Kidney capillary endothelial cell (primary cell): ENCODE measurements at regions not wholly inside any gene's neighbourhood (a gene's known extent, or its start where the extent isn't known, plus 50 kb on each side); places are given as distances from the start of the nearest gene placed in this dataset.
"Not testable (repeated sequence)": the region's sequence is repeated elsewhere in the genome, so short reads cannot be mapped to it uniquely, and the experiment has no call there.

Experiments used
- DNase-seq: peaks from one replicate; pipeline ENCODE4 v3.0.0-alpha.2; 2018; ENCODE audit warnings: low spot score

DNA sequence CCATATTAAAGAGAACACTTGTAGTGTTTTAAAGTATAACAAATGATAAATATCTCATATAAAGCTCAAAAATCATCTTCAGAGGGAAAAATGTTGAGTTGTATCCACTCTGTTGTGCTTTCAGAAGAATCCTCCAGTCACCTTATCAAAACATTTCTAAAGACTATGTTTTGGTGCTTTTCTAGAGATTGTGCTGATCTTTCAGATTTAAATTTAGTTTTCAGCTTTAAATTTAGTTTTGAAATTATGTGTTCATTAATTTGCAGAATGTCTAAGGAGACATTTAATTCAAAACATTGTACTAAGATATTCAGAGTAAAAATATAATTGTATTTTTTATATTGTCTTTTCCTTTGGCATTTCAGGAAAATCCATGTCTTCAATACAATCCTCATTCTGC, 303.1 kb upstream of the KYNU start:
- DNase-seq = no peak

DNA sequence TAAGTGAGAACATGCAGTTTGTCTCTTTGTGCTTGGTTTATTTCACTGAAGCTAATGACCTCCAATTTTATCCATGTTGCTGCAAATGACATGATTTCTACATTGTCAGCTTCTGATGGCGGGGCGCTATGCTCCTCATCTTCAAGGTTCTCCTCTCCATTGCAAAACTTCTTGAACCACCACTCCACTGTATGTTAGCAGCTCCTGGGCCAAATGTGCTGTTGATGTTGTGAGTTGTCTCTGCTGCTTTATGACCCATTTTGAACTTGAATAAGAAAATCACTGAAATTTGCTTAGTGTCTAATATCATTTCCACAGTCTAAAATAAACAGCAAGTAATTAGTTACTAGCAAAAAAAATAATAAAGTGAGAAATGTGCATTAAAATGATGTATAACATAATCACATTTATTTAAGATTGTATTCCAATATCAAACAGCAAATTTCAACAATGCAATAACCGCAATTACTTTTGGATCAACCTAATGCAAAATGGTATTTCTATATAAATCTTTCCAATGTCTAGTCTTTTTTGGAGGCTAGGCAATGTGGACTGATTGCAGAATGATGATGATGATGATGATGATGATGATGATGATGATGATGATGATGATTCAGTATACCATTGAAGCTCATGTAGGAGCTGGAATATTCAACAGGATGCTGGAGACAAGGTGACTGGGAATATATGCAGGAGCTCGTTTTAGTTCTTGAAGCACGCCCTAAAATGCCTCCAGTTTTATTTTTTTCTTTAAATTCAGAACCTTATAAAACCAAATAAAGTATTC, 304.9 kb upstream of the KYNU start:
- DNase-seq = no peak

DNA sequence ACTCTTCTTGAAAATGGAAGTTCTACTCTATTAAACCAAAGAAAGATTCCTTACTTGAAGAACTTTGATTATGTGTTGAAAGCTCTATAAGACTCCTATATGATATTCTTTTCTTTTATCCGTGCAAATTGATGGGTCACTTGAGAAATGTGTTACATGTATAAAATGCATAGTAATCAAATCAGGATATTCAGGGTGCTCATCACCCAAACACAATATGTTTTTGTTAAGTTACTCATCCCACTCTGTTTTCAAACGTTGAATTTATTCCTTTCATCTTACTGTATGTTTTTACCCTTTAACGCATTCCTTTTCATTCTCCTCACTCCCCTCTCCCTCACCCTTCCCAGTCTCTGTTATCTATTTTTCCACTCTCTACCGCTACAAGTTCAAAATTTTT, 305.5 kb upstream of the KYNU start:
- no peak for DNase-seq

DNA sequence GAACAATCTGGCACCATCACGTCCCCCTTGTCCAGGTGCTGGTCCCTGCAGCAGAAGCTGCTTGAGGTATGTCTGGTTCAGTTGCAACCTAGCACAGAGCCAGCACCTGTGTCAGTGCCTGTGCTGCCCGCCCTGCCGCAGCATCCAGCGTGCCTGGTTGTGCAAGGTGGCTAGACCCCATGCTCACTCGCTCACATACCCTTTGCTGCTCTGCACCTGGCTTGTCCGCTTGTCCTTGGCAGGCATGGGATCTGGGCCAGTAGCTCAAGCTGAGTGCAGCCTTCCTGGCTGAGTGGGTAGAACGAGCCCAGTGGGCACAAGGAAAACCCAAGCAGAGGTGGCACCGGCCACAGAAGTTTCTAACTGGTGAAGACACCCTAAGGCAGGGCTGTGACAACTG, 314.6 kb upstream of the KYNU start:
- DNase-seq = no peak

DNA sequence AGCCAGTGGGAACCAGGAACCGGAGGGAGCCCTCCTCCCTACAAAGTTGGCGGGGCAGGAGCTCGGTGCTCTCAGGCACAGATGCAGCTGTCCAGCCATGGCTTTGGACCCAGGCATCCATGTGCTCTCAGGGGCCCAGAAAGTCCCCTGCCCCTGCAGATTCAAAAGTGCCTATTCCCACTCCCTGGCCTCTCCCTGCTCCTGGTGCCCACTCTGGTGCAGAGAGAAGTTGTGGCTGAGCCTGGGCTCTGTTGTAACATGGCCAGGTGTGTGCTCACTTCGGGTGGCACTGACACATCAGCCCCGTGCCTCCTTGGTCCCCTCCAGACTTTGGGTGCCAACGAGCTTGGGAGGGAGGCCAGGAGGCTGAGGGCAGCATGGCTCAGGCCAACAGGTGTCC, 315.8 kb upstream of the KYNU start:
- no peak for DNase-seq

DNA sequence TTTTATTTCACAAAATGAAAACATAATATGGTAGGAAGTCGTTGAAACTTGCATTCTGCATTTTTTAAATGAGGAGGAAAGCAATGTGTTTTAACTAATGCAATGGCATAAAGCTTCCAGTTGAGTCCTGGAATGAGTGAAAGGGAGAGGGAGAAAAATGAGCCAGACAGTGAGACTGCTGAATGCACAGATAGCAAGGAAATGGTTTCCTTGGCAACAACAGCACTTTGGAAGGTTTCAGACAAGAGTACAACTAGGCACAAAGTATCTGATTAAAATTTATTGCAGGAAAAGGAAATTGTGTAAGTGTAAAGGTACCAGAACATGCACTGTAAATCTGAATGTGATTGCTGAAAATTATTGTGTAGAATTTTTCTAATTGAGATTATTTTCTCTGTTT, 320.1 kb upstream of the KYNU start:
- DNase-seq = no peak

DNA sequence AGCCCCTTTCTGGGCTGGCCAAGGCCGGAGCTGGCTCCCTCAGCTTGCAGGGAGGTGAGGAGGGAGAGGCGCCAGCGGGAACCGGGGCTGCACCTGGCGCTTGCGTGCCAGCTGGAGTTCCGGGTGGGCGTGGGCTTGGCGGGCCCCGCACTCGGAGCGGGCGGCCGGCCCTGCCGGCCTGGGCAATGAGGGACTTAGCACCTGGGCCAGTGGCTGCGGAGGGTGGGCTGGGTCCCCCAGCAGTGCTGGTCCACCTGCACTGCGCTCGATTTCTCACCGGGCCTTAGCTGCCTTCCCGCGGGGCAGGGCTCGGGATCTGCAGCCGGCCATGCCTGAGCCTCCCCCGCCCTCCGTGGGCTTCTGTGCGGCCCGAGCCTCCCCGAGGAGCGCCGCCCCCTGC, 331.5 kb upstream of the KYNU start:
- DNase-seq = not testable (repeated sequence)

DNA sequence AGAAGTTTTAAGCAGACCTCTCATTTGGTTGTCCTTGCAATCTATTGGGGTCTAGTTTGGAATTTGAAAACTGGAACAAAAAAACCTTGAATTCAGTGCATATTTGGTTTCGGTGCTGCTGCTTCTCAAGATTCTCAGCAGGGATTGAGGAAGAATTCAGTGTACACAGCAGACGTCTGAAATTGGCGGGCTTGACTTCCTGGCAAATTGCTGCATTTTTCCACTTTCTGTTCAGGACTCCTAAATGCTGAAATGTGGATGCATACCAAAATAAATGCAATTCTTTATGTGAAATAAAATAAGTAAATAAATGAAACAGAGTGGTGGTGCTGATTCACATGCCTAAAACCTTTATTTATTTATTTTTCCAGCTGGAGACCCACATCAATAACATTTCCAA, 332.4 kb upstream of the KYNU start:
- no peak for DNase-seq

DNA sequence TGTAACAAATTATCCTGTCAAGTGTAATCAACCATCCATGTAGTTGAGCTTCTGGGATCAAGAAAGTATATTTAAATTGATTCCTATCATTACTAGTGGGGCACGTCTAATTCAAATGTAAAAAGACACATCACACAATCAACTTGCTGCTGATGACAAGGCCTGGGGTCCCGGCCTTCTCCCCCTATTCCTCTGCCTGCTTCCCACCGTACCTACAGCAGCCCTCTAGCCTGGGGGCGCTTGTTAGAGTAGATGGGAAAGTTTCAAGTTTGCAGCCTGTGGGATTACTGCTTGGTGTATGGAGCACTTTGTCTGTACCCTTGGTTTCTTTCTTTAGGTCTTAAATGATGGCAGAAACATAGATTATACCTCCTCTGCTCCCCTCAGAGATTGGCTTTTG, 333.3 kb upstream of the KYNU start:
- DNase-seq = no peak

DNA sequence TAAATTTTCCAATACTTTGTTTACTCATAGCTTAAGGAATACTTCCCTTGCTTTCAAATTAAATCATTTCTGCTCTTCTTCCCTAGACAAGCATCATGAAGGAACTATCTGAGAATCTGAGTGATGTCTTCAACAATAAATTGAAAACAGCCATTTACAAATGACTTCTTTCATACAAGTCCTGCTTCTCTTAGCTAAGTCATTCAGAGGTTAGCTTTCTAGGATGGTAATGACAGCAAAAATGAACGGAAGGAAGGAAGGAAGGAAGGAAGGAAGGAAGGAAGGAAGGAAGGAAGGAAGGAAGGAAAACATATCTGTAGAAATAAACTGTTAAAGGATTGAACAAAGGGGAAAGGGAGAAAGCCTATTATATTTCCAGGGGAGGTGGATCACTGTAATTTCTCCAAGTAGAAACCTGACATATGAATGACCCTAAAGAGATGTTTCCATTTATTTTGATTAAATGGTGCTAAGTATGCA, 335.0 kb upstream of the KYNU start:
- no peak for DNase-seq

DNA sequence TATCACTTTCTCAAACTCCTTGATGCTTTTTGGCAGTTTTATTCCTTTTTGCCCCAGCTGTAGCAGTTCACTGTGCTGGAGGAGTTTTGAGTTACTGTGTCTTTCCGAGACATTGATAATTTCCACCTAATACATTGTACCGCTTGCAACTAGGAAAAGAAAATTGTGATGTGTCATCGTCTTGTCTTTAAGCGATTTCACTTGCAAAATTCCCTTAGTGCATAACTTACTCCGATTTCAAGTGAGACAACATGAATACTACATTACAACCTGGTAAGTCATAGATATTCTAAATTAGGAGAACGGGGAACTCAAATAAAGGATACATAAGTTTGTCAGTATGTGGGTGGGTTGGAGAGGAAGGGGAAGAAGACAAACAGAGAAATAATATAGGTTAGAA, 340.5 kb upstream of the KYNU start:
- no peak for DNase-seq

DNA sequence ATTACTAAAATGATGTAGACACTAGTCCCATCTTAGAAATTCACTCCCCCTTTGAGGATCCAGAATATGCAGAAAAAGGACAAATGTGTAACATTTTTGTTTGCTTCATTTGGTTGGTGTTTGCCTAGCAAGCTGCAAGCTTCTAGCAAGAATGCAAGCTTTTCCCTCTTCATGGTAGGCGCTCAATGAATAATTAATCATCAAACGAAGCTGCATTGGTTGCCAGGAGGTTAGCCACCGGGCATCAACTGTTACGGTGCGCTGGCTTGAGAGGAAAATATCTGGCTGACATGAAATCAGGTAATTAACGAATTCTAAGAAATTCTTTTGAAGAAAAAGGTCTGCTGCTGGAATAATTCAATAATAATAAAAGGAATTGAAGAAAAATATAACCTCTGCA, 341.0 kb upstream of the KYNU start:
- DNase-seq = no peak

DNA sequence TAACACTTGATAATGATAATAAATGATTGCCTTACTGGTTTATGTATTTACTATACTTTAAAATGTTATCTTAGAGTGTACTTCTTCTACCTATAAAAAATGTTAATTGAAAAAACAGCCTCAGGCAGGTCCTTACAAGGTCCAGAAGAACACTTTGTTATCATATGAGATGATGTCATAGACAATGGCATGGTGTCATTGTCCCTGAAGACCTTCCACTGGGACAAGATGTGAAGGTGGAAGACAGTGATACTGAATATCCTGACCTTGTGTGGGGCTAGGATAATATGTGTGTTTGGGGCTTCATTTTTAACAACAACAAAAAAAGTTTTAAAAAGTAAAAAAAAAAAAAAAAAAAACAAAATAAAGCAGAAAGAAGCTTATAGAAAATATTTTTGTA, 342.2 kb upstream of the KYNU start:
- DNase-seq = no peak

DNA sequence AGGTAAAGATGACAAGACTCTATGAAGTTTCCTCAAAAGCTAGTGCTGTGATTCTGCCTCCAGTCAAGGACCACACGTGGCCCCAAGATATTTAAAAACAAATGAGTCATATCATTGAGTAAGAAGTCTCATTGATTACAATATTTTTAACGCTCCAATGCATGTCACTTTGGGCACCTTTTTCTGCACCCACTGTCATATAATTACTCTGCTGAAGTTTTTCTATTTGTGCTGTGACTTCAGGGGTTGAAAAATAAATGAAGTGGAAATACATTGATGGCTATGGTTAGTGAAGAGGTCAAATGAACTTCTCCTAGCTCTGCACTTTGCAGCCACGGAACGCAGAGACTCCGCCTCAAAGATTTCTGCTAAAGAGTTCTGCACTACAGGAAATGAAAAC, 344.3 kb upstream of the KYNU start:
- DNase-seq = no peak

DNA sequence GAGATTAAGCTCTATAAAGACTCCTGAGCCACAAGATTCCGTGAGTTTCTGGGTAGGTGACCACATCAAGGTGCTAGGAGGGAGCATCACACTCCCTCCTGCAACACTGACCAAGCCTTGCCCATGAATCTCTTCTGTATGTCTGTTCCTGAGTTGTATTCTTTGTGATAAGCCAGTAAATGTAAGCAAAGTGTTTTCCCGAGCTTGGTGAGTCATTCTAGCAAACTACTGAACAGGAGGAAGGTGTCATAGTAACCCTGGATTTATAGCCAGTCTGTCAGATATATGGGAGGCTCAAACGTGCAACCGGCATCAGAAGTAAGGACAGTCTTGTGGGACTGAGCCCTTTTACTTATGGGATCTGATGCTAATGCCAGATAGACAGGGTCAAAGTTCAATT, 346.1 kb upstream of the KYNU start:
- no peak for DNase-seq

DNA sequence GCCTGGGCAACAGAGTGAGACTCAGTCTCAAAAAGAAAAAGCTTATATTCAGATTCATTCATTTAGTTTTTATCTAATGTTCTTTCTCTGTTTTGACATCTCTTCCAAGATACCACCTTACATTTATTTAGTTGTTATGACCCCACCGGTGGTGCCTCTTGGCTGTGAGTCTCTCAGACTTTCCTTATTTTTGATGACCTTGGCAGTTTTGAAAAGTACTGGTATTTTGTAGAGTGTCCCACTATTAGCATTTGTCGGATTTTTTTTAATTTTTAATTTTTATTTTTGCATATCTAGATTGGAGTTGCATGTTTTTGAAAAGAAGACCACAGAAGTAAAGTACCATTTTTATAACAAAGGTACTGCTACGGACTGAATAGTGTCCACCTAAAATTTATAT, 351.7 kb upstream of the KYNU start:
- DNase-seq = no peak

DNA sequence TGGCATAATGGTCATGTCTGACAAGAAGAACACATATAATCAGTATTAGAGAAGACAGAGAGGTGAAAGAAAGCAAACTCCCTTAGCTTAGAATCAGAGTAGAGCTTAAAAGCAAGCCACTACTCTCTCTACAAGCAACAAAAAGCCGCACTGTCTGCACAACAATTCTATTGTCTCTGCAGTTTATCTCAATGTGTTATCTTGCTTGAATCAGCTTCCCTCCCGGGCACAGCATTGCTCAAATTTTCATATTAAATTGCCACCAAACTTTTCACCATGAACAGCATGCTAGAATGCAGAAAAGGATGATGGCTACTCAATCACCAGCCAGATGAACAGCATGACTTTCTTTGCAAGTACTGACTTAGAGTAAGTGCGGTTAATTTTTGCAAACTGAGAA, 356.0 kb upstream of the KYNU start:
- DNase-seq = no peak

DNA sequence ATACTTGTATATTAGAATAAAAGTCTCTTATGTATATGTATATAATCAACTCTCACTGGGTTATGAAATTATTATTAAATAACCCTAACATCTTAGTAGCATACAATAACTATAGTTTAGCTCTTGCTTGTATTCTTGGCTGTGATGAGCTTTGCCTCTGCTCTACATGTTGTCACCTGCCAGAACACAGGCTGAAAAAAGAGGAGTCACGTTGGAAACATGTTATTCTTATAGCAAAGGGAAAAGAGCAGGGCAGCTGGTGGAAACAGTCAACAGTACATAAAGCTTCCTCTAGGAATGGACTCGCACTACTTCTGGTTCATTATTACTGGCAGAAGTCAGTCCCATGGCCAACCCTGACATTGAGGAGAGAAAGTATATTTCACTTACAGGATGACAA, 362.0 kb upstream of the KYNU start:
- no peak for DNase-seq

DNA sequence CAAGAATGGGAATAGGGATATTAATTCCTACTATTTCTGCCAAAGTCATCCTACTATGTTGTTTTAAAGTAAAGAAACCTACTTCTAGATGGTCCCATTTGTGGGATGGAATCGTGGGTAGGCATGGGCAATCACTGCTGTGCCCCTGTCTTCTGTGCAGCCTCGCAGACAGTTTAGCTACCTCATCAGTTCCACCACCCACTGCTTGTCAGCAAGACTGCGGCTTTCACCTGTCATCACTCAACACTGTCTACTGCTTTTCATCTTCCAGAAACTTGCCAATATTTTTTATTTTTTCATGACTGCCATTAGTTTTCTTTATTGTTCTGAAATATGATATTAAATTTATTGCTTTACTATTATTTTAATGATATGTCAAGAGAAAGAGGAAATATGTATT, 368.1 kb upstream of the KYNU start:
- DNase-seq = no peak

DNA sequence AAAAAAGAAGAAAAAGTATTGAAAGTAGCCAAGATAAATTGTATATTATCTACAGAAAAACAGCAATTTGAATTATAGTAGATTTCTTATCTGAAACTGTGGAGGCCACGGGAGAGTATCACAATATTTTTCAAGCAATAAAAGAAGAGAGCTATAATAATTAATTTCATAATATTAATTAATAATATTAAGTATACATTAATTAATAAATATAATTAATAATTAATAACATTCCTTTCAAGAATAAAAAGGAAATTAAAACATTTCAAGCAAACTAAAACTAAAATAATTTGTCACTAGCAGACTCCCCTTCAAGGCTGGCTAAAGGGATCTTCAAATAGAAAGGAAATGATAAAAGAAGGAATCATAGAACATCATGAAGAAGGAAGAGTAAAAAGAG, 372.7 kb upstream of the KYNU start:
- no peak for DNase-seq

DNA sequence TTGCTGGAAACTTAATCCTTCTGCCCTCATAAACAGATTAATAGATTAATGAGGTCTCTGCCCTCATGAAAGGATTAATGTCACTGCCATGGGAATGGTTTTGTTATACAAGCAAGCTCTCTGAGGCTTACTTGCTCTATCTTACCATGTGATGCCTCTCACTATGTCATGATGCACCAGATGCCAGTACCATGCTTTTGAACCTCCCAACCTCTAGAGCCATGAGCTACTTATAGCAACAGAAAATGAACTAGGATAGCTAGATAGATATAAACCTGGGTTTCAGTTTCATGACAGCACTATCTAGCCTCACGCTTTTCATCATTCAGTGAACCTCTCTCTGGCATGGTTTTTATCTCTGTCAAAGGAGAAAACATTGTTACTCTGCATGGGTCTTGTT, 371.6 kb upstream of the LRP1B start:
- DNase-seq = no peak

DNA sequence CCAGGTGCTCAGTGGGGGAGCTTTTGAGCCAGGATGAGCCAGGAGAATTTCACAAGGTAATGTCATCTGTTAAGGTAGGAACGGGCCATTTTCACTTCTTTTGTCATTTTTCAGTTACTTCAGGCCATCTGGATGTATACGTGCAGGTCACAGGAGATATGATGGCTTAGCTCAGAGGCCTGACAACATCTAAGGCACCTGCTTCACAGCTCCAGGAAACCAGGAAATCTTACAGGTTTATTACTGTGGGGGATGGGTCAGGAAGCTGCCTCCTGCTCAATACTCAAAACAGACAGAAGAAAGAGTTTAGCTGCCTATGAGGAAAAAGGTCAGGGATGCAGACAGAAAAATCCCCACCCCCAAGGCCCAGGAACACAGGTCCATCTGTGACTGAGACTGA, 364.3 kb upstream of the LRP1B start:
- no peak for DNase-seq

DNA sequence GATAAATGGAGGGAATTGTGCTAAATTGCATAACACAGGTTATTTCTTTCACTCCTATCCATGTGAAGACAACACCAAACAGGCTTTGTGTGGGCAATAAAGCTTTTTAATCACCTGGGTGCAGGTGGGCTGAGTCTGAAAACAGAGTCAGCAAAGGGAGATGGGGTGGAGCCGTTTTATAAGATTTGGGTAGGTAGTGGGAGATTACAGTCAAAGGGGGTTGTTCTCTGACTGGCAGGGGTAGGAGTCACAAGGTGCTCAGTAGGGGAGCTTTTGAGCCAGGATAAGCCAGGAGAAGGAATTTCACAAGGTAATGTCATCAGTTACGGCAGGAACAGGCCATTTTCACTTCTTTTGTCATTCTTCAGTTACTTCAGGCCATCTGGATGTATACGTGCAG, 358.8 kb upstream of the LRP1B start:
- not testable (repeated sequence) for DNase-seq

DNA sequence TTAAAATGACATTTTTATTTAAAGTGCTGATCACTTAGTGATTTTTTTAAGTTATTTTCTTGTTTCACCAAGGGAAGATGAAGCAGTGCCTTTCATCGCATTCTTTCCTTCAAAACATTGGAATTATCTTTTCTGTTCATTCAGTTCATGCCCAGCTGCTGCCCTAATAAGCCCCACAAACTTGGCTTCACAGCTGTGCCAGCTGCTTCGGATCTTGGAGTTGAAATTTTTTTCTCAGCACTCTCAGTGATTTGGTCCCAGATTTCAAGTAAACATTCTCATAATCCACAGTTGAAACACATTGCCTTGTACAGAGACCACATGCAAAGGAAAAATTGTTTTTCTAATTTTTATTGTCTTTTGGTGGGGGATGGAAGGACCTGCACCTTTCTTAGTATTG, 353.3 kb upstream of the LRP1B start:
- no peak for DNase-seq

DNA sequence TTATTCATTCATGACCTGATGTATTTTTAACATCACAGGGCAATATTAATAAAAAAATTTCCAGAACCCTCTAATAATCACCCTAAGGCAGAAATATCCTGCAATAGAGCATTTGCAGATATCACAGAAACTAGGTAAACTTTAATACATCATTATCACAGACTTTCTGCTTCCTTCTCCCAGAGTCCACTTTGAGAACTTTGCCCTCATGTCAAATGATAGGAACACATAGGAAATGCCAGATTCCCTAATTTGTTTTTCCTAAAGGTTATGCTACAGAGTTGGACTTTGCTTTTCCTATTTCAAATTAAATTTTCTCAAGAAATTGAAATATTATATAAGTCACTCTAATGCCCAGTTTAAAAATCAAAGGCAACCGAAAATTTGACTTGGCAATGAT, 352.8 kb upstream of the LRP1B start:
- no peak for DNase-seq
